ENCODE measurements at regions not wholly inside any gene's neighbourhood (a gene's known extent, or its start where the extent isn't known, plus 50 kb on each side); places are given as distances from the start of the nearest gene placed in this dataset.

DNA sequence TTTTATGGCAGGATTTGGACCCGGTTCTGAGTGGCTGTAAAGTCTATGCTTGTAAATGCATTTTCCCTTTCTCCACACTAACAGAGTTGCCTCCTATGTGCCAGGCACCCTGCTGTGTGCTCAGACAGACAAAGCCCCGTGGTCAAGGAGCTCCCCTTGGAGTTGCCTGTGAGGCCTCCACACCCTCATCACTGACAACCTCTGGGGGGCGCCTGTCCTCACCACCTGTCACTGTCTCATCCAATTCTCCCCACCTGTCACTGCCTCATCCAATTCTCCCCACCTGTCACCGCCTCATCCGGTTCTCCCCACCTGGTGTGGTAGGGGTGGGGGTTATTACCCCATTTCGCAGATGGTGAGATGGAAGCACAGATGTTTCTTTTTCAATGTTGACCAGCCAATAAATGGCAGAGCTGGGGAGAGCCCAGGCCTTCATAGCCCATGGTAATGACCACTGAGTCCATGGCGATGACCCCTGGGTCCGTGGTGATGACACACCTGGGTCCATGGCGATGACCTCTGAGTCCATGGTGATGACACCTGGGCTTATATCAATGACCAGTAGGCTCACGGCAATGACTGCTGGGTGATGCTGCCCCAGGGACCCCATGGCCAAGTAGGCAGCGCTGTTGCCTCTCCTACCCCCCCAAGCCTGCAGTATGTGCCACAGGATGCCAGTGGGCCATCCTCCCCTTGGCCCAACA, 150.1 kb downstream of the IRF8 start:
- ATAC-seq (no peak), DNase-seq (no peak)
- intact Hi-C loops (cut with DNase I), result no loop called here

DNA sequence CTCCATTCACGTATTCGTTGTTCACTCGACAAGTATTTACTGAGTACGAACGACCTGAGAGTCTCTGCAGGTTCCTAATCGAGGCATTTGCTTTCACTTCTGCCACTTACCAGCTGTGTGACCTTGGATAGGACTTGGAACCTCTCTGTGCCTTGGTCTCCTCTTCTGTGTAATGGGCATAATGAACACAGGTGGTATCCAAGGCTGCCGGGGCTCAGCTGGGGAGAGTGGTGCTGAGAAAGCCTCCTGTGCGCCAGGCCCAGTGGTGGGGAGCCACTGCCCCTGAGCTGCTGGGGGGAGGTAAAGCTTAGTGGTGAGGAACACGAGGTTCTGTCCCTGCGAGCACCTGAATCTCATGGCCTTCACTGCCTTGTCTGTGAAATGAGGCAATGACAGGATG, 150.7 kb downstream of the IRF8 start:
- no peak for DNase-seq
- no peak for ATAC-seq
- intact Hi-C loops (cut with DNase I), result no loop called here

DNA sequence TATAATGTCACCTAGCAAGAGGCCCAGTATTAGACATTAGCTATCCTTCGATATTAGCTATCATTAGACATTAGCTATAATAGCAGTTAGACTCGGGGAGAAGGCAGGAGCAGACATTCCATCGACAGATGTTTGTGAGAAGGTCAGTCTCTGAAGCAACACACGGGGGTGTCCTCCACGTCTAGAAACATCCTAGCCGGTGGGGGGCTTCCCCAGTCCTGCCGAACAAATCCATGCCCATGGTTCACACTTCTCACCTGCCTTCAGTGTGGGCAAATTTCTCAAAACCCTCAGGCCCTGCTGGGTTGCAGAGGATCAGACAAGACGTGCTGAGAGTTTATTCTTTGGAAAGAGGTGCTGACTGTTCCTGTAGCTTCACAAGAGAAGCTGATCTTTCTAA, 151.1 kb downstream of the IRF8 start:
- intact Hi-C loops (cut with DNase I), result no loop called here
- ATAC-seq (no peak), DNase-seq (no peak)

- DNase-seq (no peak), ATAC-seq (no peak)
- intact Hi-C loops (cut with DNase I), result no loop called here
Measured at GRCh38 chr16:86050591-86051367, 151.8 kb downstream of the IRF8 start.

DNA sequence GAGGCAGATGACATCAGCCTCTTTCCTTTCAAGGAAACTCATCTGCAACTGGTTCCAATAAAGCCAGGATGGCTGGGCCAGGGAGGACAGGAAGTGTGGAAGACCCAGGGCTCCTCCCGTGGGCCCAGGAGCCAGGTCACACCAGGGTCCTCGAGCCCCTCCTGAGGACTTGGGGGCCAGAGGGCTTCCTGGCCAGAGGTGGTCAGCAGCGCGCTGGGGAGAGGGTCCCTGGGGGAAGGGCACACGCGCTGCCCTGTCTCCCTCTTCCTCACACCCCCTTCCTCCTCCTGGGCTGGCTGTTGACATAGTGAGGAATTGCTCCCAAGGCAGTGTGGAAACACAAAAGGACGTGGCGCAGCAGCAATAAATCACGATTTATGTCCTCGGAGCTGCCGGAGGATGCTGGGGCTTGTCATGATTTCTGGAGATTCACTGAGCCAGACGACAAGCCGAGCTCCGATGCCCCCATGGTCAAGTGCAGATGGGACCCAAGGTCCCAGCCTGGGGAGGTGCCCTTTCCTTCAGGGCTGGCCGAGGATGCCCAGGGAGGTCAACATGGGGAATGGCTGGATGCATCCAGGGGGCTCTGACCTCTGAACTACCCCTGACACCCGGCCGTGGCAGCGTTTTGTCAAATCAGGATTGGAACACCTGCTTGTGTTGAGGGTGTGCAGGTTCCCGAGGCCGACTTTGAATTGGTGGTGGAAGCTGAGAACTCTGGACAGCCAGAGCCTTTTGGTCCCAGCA, 152.6 kb downstream of the IRF8 start:
- no peak for ATAC-seq
- intact Hi-C loops (cut with DNase I), result no loop called here
- DNase-seq, result no peak

DNA sequence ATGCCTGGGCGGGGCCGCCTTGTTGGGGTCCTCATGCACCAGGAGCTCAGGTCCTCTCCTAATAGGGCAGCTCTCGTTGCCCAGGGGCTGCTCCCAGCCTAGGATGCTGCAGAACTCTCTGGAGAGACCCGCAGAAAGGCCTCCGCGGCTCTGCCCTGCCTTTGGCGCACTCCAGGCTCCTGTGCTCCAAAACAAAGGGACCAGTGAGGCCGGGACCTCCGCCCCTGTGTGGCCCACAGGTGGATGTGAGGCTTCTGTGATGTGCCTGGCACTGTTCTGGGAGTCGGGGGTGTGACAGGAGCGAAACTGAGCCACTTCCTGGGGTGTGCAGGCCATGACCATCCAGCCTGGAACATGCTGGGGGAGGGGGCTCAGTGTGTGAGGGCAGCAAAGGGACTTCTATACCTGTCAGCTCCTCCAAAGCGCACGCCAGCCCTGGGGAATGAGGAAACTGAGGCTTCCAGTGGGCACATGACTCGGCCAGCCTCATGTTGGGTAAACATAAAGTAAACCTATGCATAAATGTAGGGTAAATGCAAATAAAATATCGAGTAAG, 153.2 kb downstream of the IRF8 start:
- DNase-seq, result no peak
- intact Hi-C loops (cut with DNase I), result no loop called here
- no peak for ATAC-seq

GRCh38 chr16:86052926-86053325, 154.0 kb downstream of the IRF8 start:
- intact Hi-C loops (cut with DNase I), result no loop called here
- ATAC-seq (no peak), DNase-seq (no peak)

DNA sequence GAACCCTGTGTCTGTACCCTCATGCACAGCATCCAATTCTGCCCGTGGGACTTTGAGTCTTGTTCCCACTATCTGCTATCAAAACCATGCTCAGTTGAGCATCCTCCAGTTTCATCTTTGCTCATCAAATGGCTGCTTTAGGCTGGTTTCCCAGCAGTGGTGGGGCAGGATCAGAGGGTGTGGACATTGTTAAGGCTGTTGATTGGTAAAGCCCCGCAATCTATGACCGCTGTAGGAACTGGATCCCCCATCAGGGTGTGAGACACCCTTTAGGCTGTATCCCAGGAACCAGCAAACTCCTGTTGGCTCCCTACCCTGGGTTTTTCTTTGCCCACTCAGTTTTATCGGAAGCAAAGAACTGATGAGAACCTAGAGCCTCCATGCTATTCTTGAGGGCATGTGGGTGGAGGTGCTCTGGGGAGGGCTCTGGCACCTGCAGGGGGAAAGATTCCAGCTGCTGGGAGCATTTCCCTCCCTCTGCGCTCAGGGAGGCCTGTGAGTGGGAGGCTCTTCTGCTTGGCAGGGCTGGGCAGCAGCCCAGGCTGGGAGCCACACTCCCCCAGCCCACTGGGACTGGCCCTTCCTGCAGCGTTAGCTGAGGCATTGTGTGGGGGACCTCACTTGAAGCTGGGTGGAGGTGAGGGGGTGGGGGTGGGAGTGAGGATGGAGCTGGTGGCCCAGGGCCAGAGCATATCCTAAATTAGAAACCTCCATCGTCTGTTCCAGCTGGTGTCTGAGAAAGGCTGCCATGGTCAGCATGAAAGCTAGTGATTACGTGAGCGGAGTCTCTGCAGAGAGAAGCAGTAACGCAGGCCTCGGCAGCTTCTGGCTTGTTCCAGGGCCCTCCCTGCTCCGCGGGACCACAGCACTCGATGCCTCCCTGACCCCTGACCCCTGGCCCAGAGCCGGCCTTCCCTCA, 160.6 kb downstream of the IRF8 start:
- peak; percentile 87 to 93 for ATAC-seq
- DNase-seq, result peak; percentile 68
- intact Hi-C loops (cut with DNase I), result no loop called here

GRCh38 chr16:86060381-86061317, 161.7 kb downstream of the IRF8 start:
- intact Hi-C loops (cut with DNase I), result no loop called here
- ATAC-seq (no peak), DNase-seq (no peak)

GRCh38 chr16:86061318-86061695, 162.3 kb downstream of the IRF8 start:
- intact Hi-C loops (cut with DNase I), result no loop called here
- no peak for DNase-seq
- ATAC-seq, result no peak

- ATAC-seq (no peak), DNase-seq (no peak)
- intact Hi-C loops (cut with DNase I), result no loop called here
Measured at GRCh38 chr16:86061721-86062120, 162.8 kb downstream of the IRF8 start.

DNA sequence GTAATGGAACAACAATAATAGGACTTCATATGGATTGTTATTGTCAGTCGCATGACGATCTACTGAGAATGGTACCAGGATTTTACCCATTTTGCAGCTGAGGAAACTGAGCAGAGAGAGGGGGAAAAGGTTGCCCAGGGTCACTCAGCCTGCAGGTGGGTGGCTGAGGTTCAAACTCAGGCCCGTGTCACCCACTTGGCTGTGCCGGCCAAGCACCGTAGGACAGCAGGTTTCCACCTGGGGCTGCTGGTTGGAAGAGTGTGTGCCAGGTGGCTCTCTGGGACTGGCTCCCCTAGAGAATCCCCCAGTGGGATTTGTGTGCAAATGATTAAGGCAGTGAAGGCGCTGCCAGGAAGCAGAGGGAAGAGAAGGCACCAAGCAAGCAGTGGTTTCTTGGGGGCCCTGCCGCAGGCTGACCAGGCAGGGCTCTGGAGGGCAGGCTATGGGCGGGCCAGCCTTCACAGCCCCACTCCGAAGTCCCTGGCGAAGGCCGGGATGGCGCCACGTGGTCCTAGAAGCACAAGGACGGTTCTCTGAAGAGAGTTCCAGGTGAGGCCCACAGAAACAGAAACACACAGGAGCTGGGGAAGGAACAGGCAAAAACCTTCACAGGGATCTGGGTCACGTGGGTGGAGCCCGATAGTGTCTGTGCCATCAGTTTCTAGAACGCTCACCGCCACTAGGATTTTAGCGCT, 163.5 kb downstream of the IRF8 start:
- DNase-seq (no peak), ATAC-seq (no peak)
- intact Hi-C loops (cut with DNase I), result no loop called here

DNA sequence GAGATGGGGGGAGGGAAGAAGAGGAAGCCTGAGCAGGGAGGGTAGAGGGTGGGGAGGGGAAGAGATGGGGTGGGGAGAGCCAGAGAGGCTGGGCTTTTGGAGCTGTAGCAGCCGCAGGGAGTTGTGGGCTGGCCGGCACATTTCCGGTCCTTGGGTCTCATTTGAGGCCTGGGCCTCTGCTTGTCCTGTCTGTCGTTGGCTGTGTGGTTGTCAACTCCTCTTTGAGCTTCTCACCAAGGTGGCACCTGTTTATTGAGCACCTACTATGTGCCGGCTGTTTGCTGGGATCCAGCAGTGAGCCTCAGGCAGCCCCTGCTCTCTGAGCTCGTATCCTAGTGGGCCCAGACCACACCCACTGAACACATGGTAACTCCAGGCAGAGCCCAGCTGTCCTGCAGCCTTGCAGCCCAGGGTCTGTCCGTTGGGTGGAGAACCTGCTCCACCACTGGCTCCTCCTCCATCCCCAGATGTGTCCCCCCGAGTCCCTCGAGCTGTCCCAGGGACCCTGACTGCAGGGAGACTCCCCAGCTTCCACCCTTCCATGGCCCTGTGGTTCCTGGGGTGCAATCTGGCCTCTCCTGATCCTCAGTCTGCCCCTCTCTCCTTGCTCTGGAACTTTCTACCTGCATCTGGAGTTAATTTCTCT, 164.9 kb downstream of the IRF8 start:
- DNase-seq (no peak), ATAC-seq (no peak)
- intact Hi-C loops (cut with DNase I), result no loop called here

- intact Hi-C loops (cut with DNase I), result no loop called here
- no peak for DNase-seq
- no peak for ATAC-seq
Measured at GRCh38 chr16:86064431-86065250, 165.7 kb downstream of the IRF8 start.

DNA sequence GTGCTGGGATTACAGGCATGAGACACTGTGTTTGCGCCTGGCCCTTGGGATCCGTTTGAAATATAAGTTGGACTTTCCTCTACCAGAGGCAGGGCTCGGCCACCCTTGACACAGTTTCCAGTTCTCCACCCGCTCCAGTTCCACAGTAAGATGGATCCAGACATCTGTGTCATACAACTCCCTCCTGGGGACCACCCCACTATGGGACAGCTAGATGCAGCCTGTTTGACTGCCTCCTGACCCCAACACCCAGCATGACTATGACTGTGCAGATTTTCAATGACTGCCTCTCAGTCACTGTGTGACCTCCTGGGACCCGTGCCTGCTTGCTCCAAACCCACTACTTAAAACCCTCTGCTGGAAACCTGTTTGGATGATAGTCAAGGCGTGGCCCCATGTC, 166.7 kb downstream of the IRF8 start:
- ATAC-seq, result peak in 1 of 2 donors; percentile 62
- intact Hi-C loops (cut with DNase I), result no loop called here
- no peak for DNase-seq

- intact Hi-C loops (cut with DNase I), result no loop called here
- DNase-seq (no peak), ATAC-seq (no peak)
Measured at GRCh38 chr16:86066811-86067210, 167.8 kb downstream of the IRF8 start.
